GM21619 (cell line): ENCODE measurements at regions not wholly inside any gene's neighbourhood (a gene's known extent, or its start where the extent isn't known, plus 50 kb on each side); places are given as distances from the start of the nearest gene placed in this dataset.

Experiments used
- ATAC-seq: cut with Tn5 transposase; IDR thresholded peaks from one replicate; pipeline ENCODE4 v1.9.1; 2021; ENCODE audit not compliant: unreplicated experiment

DNA sequence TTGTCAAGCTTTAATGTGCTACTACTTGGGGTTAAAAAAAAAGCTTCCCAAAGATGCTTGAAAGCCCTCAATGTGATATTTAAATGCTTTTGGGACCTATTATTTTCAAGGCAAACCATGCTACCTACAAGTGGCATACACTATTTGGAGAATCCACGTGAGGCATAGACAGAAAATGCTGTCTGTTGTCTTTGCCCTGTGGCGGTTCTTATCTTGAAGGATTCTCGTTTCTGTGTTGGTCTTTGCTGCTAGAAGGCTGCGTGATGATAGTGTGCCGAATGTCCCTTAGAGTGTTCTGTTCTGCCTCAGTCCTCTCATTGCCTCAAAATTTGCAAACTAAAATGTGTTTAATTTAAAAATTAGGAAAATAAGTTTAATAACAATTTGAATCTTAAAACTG lies 356.2 kb upstream of the RARB start:
- no peak for ATAC-seq

DNA sequence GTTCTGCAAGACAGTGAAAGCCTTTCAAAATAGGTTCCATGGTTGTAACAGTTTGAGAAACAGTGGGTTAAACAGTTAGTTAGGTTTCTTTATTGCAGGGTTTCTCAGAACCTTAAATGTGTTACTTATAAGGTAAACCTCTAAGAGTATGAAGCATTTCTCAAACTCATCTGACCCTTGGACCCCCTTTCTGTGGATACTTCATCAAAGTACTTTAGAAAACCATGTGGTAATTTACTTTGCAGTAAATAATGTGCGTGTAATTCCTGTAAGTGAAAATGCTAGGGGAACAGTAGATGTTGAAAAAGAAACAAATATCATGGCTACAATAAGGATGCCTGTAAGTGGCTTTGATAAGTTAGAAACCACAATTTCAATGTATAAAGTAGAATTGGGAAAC lies 354.6 kb upstream of the RARB start:
- no peak for ATAC-seq

DNA sequence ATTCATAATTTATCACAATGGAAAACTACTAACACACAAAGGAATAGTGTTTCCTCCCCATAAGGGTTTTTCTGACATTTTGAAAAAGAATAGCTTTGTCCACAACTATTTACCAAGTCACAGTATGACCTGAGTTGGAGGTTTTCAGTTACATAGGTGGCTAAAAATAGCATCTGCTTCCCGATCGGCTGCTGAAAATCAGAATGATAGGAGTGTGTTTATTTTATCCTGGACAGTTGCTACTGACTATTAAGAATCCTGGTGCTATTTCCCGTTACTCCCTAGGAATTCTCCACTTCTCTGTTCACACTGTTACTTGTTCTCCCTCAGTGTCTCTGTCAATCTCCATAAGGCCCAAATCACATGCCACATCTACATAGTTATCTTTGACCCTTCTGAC lies 353.9 kb upstream of the RARB start:
- ATAC-seq: no peak

DNA sequence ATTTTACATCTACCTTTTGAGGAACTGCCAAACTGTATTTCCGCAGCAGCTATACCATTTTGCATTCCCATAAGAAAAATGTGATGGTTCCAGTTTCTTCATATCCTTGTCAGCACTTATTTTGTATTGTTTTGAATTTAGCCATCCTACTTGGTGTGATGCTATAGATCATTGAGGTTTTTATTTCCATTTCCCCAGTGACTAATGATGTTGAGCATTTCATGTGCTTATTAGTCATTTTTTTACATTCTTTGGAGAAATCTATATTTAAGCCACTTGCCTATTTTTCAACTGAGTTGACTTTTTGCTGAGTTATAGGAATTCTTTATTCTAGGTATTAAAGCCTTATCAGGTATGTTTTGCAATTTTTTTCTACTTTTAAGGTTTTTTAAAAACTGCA lies 347.6 kb upstream of the RARB start:
- ATAC-seq: no peak

DNA sequence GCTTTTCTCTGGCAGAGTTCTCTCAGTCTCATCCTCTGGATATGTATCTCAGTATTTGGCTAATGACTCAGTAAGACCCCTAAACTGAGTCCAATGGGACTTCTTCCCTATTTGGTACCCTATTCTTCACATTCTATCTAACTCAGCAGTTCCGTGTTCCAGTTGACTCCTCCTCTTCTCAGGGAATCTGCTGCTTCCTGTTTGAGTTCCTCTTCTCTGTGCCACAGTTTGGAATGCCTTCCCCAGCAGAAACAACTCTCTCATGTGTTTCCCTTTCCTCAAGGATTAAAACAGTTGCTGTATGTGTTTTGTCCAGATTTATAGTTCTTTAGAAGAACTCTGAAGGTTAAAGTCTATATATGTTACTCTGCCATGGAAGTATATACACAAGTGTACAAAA lies 344.0 kb upstream of the RARB start:
- no peak for ATAC-seq

DNA sequence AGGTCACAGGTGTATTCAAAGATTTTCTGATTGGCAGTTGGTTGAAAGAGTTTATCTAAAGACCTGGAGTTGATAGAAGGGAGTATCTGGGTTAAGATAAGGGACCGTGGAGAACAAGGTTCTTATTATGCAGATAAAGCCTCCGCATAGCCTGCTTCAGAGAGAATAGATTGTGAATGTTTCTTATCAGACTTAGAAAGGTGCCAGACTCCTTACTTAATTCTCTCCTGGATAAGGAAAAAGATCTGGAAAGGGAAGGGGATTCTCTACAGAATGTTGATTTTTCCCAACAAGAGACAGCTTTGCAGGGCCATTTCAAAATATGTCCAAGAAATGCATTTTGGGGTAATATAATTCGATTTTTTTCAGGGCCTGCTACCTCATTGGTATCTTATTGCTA lies 341.3 kb upstream of the RARB start:
- no peak for ATAC-seq

DNA sequence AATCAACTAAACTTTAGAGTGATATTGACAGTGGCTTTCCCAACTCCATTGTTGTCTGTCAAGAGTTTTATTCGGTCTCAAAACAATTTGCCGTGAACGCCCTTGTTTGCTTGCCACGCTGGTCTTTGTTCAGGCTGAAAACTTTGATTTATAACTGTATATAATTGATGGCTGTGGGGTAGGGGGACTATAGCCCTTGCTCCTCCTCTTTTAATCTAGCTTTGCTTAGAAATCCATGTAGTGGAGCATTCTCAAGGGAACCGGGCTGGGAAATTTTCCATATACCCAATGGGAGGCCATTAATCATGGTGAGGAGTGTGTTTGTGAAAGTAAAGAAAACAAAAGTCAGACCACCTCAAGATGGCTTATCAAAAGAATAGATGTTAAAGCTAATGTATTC lies 339.8 kb upstream of the RARB start:
- no peak for ATAC-seq

DNA sequence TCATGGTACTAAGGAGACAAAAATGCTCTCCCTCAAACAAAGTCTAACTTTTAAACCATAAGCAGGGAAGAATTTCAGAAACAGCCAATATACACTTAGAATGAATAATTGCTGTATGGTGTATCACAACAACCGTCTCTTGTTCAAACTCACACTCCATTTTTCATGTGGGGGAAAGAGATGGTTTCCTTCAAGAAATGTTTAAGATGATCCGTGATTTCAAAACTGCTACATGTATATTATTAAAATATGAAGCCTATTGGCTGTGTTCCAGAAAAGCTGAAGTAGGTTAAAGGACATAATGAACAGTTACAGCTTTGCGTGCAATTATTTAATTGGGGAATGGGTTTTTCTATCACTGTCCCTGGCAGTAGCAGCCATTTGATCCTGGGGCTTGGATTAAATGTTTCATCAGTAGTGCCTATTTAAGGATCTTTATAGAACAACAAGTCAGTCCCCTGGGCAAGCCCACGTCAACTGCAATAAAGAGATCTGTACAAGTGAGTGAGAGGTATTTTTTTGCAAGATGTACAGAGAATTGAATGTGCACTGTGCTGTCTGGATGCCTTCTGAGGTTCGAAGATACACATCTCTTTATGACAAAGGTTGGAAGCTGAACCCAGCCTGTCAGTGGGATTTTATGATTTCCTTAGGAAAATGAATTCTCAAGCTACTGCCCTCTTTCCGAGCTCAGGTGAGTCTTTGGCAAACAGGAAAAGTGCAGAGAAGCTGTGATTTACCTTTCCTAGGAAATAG lies 337.2 kb upstream of the RARB start:
- ATAC-seq: no peak

DNA sequence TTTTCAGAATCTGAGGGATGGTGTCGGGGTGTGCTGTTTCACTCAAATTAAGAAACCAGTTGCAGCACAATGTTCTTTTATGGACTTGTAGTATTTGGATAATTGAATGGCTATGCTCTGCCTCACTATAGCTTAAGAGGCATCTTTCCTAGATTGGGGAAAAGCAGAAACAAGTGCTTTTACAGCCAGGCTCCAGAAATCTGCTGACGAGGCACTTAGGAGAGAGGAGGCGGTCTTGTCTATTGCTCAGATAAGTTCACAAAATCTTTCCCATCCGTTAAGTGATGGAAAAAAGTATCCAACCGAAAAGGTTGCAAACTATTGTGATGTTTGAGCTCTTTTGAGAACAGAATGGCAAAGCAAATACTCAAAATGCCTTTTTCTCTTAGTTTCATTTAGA lies 336.1 kb upstream of the RARB start:
- no peak for ATAC-seq

DNA sequence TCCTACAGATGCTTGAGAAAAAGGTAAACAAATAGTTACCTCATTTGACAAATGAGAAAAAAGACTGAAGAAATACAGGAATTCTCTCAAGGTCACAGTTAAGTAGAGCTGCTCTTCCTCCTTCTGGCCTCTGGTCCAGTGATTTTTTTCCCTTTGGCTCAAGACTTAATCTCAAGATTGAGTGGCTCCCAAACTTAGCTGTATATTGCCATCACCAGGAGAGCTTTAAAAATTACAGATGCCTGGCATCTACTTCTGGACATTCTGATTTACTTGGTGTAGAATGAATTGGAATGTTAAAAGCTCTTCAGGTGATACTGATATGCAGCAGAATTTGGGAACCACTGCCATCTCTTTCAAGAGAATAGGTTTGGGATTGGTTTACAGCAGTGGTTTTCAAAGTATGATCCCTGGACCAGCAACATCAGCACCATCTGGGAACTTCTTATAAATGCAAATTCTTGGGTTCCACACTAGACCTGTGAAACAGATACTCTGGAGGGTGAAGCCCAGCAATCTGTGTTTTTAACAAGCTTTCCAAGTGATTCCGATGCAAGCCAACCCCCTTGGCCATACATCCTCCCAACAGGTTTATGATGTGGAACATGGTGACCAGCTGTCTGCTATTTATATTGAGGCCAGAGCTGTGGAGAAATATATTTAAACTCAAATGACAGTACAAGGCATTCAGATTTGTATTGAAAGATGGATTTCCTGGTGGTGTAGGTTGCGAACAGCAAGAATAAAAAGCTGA lies 333.0 kb upstream of the RARB start:
- no peak for ATAC-seq

DNA sequence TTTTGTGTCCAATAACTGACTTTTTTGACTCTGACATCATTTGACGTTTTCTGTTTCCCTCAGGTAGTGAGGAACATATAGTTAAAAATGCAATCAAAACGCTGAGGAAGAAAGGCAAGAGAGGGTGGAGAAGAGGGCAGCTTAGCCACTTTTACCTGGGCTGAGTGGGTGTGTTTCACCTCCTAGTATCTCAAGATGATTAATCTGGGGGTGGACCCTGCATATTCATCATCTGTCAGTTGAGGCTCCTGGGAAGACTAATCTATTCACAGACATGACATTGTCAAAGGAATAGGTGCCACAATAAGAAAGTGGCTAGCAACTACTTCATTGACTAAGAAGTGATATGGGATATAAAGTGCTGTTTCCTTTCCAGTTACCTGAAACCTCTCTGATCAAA lies 331.5 kb upstream of the RARB start:
- ATAC-seq: no peak

DNA sequence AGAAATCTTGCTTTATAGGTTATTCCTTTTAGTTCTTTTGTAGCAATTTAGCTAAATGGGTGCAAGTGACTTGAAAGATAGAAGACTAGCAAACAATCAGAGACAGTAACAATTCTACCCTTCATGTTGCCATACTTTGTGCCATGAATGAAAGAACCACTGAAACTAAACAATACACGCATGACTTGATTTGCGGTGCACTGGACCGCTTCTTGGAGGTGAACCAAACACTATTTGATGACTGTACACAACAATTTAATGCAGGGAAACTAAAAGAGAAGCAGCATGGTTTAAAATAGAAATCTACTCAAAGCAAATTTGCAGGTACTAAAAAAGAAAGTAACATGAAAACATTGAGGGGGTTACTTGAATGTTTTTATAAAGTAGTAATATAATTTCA lies 331.0 kb upstream of the RARB start:
- no peak for ATAC-seq

DNA sequence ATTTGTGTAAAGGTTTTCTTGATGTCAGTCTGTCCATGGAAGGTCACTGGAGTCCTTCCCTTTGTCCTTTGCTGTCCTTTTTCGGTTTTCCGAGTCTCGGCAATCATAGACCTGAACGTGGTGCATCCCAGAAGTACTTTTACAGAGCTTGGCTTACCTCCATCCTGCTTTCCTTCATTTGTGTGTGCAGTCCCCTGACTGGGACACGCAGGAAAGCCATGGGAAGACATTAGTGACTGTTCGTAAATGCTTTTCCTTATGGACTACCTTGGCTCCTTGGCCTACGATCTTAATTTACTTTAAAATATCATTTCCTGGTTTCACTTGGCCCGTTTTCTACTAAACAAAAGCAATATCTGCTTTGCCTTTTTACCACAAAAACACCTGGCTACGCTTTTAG lies 328.4 kb upstream of the RARB start:
- no peak for ATAC-seq

DNA sequence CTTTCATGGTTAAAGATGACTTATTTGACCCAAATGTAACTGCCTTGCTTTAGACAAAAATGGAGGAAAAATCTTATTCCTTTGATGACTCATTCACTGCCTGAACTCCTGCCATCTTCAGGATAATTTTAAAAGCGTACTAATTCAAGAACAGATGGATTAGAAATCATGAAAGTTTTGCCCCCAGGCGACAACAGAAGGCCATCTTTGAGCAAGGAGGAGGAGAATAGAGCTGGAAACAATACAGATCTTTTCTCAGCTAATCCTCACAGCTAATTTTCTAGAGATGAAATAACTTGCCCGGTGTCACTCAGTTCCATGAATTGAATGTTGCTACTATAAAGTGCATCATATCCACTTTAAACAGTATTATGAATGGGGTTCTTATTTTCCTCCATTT lies 324.7 kb upstream of the RARB start:
- no peak for ATAC-seq

DNA sequence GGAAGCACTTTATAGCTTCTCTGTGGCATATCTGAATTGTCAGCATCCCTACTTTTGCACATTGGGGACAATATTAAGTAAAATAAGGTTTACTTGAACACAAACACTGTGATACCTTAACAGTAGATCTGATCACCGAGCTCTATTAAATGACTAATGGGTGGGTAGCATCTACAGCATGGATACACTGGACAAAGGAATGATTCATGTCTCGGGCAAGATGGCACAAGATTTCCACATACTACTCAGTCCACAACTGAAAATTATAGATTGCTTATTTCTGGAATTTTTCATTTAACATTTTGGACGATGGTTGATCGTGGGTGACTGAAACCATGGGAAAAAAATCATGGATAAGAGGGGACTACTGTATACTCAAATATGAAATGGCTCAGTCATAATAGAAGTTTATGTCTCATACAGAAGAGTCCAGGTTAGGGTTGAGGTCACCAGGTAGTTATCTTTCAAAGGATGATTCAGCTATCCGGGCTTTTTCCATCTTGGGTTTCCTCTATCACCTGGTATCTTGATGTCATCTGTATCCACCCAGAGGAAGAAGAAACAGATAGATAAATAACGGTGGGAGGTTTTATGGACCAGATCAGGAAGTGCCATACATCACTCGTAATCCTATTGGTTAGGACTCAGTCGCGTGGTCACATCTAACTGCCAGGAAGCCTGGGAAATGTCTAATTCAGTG lies 320.0 kb upstream of the RARB start:
- ATAC-seq: no peak

DNA sequence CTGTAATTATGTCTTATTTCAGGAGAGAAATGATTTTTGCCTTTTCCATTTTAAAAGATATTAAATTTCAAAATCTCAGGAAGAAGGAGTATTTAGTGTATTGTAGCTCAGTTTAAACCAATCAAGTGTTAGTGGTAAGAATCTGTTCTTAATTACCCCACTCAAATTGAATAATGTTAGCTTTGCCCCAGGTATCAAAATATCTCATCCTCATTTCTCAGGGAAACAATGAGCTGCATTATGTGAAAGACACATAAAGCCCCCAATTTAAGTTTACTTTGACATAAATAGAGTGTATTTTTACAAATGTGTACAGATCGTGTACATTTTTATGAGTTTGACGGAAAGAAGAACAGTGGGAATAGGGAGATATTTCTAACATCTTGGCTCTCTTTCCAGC lies 317.4 kb upstream of the RARB start:
- no peak for ATAC-seq

DNA sequence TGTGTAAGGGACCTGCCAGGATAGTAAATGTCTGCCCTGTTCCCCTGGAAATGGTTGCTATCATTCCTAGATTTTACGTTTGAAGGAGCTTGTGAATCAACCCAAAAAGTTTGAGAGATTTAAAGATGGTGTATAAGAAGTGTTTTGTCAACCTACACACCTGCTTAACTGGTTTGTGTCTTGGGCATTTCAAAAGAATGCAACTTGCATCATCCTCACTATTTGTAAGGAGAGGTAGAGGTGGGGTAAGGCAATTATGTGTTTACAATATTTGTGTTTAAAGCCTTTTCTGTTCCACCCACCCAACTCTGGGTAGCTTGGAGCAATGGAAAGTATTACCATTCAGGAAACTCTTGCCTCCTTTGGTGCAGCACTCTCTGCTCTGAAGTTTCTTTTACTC lies 314.2 kb upstream of the RARB start:
- no peak for ATAC-seq

DNA sequence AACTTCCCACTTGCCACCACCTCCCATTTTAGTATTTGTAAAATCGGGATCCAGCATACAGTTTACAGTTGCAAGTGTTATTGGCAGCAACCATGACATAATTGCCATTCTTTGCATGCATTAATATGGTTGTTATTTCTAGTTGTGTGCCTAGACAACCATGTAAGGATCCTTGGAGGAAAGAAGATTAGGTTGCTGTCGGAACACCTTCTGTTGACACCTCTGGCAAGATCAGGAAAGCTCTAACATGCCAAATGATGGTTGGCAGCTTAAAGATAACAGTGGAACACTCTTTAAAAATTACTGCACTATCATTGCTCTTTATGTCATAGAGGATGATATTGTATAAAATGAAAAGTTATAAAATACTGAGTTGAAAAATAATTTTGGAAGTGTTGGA lies 313.5 kb upstream of the RARB start:
- ATAC-seq: no peak

DNA sequence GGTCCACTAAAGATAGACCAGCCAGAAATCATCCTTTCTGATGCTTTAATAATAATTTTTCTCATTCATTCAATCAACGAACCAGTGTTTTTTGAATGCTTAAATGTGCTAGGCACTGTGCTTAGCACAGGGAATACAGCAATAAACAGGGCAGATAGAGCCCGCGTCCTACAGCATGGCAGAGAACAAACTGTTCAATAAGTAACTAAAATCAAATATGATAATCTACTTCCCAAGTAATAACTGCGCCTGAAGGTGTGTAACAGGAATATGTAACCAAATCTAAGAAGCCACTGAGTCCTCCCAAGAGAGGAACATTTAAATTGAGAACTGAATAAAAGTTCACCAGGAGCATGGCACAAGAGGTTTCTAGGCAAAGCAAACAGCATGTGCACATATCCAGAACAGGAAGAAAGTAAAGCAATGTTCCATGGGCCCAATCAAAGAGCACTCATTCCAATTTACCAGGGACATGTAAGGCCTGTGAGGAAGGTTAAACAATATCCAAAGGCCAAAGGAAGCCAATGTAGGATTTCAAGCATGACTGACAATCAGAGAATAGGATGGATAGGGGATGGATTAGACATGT lies 311.0 kb upstream of the RARB start:
- ATAC-seq: no peak

DNA sequence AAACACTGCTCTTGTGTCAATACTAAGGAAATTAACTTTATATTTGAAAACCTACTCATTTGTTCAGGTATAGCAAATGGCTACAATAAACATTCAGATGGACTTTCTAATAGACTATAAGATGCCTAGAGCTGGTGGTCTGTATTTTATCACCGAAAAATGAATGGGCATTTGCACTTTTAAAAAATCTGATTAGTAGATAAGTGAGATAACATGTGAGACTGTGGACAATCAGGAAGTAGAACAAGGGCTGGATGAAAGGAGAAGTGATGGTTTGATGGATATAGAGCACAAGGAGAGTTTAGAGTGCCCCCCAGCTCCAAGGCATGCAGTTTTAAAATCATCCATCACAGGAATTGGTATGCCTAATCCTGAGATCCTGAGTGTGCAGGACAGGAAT lies 308.4 kb upstream of the RARB start:
- no peak for ATAC-seq

DNA sequence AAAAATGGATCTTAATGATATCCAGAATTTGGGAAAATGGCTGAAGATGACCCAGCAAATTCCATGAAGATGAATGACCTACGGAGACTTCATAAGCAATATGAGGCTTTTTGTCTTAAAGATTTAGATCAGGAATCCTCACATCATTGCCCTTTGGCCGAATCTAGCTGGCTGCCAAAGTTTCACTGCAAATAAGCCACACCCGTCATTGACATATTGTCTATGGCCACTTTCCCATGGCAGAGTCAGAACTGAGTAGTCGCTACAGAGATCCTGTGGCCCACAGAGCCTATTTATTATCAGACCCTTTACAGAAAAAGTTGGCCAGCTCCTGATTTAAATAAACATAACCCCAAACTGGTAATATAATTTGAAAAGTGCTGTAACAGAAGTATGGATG lies 307.4 kb upstream of the RARB start:
- no peak for ATAC-seq

DNA sequence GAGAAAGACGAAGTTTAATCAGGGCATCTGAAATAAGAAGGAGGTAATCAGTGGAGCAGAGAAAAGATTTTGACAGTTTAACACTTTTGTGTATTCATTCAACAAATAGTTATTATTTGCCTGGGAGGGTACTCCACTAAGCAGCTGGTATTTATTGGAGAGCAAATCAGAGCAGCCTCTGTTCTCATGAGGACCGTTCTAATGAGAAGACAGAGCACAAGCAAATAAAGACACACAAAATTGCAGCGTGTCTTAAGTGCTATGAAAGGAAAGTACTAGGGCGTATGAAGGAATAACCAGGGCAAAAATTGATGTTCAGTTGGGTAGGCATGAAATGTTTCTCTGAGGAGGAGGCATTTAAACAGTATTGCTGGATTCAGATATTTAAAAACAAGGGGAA lies 302.9 kb upstream of the RARB start:
- ATAC-seq: no peak
